ENCODE measurements at regions not wholly inside any gene's neighbourhood (a gene's known extent, or its start where the extent isn't known, plus 50 kb on each side); places are given as distances from the start of the nearest gene placed in this dataset.

GRCh38 chr10:6774406-6774805, 194.3 kb upstream of the PRKCQ start:
- no peak for DNase-seq (ENCODE audit: low spot score)

GRCh38 chr10:6771331-6771730, 191.3 kb upstream of the PRKCQ start:
- no peak for DNase-seq (ENCODE audit: low spot score)

DNA sequence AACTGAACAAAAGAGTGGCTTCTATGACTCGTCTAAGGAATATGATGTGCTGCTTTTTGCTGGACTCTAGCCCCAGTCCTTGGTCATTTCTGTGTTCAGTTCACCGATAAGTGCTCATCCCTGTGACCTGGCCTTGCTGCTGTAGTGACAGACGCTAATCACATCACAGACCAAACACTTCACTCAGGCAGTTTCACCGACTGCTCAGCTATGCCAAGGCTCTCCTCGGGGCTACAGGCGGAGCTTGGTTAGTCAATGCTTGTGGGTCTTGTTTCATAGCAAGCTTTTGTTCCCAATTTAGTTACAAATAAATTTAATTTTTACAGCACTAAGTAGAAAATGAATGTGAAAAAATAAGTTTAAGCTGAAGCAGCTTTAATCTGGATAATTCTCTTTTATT, 190.8 kb upstream of the PRKCQ start:
- DNase-seq (ENCODE audit: low spot score) = no peak

- no peak for DNase-seq (ENCODE audit: low spot score)
These were observed 189.8 kb upstream of the PRKCQ start for GRCh38 chr10:6769704-6770417.

- peak; percentile 65 for DNase-seq (ENCODE audit: low spot score)
These were observed 186.2 kb upstream of the PRKCQ start for GRCh38 chr10:6766131-6766801.

DNA sequence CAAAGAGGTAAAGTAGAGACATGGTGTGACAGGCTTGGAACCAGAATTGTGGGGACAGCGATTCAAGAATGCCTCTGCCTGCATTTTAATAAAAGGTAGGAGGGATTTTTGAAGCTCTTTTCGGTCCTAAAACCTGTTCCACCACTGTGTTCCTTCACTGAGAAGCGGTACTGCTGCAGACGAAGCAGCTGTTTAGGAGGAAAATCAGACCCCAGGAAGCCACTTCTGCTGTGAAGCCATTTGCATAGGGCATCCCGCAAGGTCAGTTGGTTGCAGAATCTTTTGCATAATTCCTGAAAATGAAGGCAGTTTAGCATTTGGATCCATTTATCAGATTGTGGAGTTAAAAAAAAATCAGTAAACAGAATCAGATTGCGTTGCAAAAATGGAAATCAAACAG, 183.3 kb upstream of the PRKCQ start:
- no peak for DNase-seq (ENCODE audit: low spot score)

- DNase-seq (ENCODE audit: low spot score) = no peak
These were observed 182.9 kb upstream of the PRKCQ start for GRCh38 chr10:6763001-6763400.

DNA sequence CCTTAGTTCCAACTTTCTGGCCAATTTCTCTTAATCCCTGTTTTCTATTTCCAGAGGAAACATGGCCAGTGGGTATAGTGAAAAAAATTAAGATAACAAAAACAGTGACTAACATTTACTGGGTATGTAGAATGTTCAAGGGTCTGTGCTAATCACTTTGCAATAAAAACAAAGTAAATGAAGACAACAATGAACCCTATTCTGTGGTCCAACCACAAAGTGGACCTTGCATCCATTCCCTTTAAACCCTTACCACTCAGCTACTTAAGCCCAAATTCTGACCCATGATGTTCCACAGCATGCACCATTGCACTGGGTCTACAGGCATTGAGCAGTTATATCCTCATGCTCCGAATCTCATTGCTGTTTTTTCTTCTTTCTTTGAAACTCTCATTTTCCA, 179.9 kb upstream of the PRKCQ start:
- no peak for DNase-seq (ENCODE audit: low spot score)

DNA sequence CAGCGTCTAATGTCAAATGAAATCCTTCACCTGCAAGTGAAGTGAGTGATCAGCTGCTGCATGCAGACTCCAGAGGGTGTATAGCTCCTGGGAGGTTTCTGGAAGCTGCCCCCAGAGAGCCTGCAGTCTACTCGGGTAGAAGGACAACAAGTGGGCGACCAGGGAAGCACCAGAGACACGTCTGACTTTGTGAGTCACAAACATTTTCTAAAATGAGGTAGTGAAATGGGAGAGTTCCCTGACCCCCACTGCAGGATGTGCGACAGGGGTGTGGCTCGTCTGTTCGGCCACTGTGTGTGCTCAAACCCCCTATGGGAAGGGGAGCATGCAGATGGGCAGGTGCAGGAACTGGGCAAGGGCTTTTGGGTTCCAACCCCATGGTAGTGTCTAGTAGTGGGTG, 177.1 kb upstream of the PRKCQ start:
- no peak for DNase-seq (ENCODE audit: low spot score)

- DNase-seq (ENCODE audit: low spot score) = no peak
These were observed 176.6 kb upstream of the PRKCQ start for GRCh38 chr10:6756716-6757115.

DNA sequence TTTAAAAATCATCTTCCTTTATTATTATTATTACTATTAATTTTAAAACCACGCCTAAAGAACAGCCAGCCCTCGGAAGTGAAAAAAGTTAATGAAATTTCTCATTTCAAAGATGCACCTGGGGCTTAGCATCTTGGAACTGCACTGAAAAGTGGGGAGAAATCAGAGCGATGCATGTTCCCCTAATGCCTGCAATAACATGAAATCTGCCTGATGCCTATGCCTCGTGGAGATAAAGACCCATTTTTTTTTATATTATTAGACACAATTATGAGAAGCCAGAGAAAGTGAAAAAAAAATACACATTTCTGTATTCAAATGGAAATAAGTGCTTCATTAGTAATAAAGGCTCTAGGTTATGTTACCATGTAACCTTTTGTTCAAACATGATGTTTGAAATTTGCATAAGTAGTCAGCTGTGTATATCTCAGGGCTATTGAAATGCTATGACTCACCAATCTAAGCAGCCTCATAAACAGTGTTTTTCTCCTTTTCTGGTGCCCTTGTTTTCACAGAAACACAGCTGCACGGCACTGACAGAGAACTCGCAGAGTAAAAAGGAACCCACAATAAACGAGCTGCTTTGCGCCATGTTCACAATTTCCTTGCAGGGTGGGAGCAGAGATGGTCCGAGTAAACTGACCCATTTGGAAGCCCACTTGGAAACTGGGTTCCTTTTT, 175.8 kb upstream of the PRKCQ start:
- DNase-seq (ENCODE audit: low spot score) = peak; percentile 53

DNA sequence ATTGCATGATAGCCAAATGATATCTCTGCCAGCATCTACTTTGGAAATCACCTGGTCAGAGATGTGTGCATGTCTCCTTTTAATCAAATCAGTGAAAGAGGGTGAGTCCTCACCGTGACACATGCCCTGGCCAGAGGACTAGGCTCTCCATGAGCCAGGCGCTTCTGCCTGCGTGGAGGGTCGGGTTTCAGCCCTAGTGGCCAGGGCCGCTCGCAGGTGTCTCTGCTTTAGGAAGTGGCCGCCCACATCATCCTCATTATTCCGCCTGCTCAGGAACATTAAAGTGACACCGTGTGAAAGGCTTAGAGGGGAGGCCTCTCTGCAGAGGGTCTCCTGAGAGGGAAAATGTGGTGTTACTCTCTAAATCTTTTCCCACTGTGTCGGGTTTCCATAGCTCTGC, 173.6 kb upstream of the PRKCQ start:
- DNase-seq (ENCODE audit: low spot score) = no peak

- DNase-seq (ENCODE audit: low spot score) = no peak
These were observed 171.3 kb upstream of the PRKCQ start for GRCh38 chr10:6751363-6751762.

DNA sequence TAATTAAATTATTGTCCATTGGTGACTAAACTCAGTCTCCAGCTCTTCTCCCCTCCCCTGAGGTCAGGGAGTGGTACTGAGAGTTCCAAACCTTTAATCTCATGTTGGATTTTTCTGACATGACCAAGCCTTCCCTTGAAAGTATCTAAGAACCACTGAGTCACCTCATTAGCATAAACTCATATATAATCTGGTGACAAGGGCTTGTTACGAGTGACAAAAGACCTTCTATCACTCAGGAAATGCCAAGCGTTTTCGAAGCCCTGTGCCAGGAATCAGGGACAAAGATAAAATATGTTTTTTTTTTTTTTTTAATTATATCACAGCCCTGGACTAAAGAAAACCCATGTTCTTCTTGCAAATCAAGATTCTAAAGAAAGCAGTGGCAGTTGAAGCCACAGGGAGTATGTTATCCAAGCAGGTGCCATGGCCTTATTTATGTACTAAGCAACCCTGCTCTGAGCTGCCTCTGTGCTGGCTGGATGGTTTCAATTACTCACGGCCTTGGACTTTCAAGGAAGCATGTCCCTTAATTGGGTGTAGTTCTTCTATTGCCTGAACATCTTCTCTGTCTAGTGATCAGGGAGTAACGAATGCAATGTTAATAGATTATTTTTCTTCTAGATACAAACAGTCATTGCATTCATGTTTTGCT, 169.0 kb upstream of the PRKCQ start:
- DNase-seq (ENCODE audit: low spot score) = peak; percentile 60

GRCh38 chr10:6748029-6748428, 168.0 kb upstream of the PRKCQ start:
- DNase-seq (ENCODE audit: low spot score) = no peak

- DNase-seq (ENCODE audit: low spot score) = no peak
These were observed 166.7 kb upstream of the PRKCQ start for GRCh38 chr10:6746782-6747181.

GRCh38 chr10:6743291-6743849, 163.3 kb upstream of the PRKCQ start:
- no peak for DNase-seq (ENCODE audit: low spot score)

DNA sequence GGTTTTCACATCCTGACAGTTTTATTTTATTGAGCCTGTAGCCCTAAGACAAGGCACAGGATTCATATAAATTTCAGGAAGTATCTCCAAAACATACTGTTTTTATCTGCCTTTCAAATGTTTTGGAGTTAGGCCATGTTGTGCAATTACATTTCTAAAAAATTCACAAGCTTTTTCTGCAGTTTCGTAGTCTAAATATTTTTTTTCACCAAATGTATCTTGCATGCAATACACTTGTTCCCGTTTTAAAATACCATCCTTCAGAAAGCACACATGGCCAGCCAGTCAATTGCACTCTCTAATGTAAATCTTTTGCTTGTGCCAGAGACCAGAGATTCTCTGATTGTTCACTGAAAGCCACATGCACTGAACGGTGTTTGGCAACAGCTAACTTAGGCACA, 161.5 kb upstream of the PRKCQ start:
- DNase-seq (ENCODE audit: low spot score) = peak; percentile 16

- DNase-seq (ENCODE audit: low spot score) = no peak
These were observed 159.6 kb upstream of the PRKCQ start for GRCh38 chr10:6739530-6740174.

DNA sequence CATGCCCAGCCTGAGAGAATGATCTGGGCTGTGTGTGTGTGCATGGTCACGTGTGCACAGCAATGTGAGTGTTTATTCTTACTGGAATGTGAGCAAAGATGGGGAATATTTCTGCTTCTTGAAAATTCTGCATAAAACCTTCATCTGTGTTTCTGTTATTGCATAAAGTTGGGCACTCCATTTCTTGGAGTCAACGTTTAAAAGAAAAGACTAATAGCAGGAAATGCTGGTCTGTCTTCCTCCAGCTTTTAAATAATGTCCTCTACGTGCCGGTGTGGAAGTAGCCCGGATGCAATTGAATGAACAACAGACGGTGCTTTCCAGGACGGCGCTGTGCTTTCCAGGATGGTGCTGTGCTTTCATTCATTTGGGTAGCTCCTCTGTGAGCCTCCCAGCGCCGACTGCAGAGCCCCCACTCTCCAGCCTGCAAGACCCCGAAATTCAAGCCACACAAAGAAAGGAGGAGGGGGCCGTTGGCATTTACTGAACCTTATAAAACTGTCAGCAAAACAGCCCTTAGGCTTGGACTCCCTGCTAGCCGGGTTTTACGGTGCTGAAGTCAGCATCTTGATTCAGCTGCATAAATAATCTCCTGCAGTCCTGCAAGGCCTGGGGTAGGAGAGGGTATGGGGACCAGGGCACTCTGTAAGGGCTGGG, 158.2 kb upstream of the PRKCQ start:
- DNase-seq (ENCODE audit: low spot score) = peak; percentile 60

- no peak for DNase-seq (ENCODE audit: low spot score)
These were observed 157.7 kb upstream of the PRKCQ start for GRCh38 chr10:6737758-6738111.

Data from GM03348 (cell line).